ENCODE measurements at regions not wholly inside any gene's neighbourhood (a gene's known extent, or its start where the extent isn't known, plus 50 kb on each side); places are given as distances from the start of the nearest gene placed in this dataset.

GRCh38 chr6:166027761-166028160 lies 139.9 kb downstream of the TBXT start:
- Histone ChIP-seq H3K9me3 (ENCODE audit: low read length) (no peaks in the 10 kb centered on the region), H2AFZ (ENCODE audit: low read depth, low read length) (no peak overlapping the region), H3K4me3 (ENCODE audit: low read length) (no peak overlapping the region), H3F3A (ENCODE audit: insufficient read depth, low read length, poor library complexity, severe bottlenecking) (no peaks in the 10 kb centered on the region), H3K27ac (ENCODE audit: low read length) (no peak overlapping the region), H3K27me3 (ENCODE audit: insufficient read depth, low read depth, low read length) (no peaks in the 10 kb centered on the region), H4K20me1 (ENCODE audit: insufficient read depth) (no peaks in the 10 kb centered on the region), H3K9ac (ENCODE audit: low read length) (no peak overlapping the region), H3K79me2 (replicated peaks; ENCODE audit: insufficient read depth, low read length) (no peaks in the 10 kb centered on the region), H3K9me2 (ENCODE audit: insufficient read depth, low read length) (no peaks in the 10 kb centered on the region), H3K4me2 (ENCODE audit: low read length) (no peak overlapping the region), H3K36me3 (ENCODE audit: insufficient read depth, low read length) (no peaks in the 10 kb centered on the region)
- TF ChIP-seq RAD21 (conservative IDR thresholded peaks at IDR 0.05) = no peak
- no peak for TF ChIP-seq REST (IDR thresholded peaks at IDR 0.05; ENCODE audit: borderline replicate concordance)
- TF ChIP-seq CTCF (IDR thresholded peaks at IDR 0.05; ENCODE audit: poor library complexity, severe bottlenecking) = no peak
- no peak for TF ChIP-seq EZH2 (IDR thresholded peaks at IDR 0.05; ENCODE audit: borderline replicate concordance, insufficient read depth, low read length, poor library complexity, severe bottlenecking)
- no peak for TF ChIP-seq TAF1 (IDR thresholded peaks at IDR 0.05; ENCODE audit: low read depth)
- no peak for TF ChIP-seq EP300 (conservative IDR thresholded peaks at IDR 0.05; ENCODE audit: poor library complexity, severe bottlenecking)
- TF ChIP-seq POLR2AphosphoS5 (IDR thresholded peaks at IDR 0.05) = no peak
- TF ChIP-seq SMC3 (conservative IDR thresholded peaks at IDR 0.05; ENCODE audit: poor library complexity) = no peak
- no peak for TF ChIP-seq MXI1 (conservative IDR thresholded peaks at IDR 0.05; ENCODE audit: poor library complexity, severe bottlenecking)

GRCh38 chr6:166026586-166027126 lies 141.0 kb downstream of the TBXT start:
- TF ChIP-seq EZH2 (IDR thresholded peaks at IDR 0.05; ENCODE audit: borderline replicate concordance, insufficient read depth, low read length, poor library complexity, severe bottlenecking) = no peak
- no peak for TF ChIP-seq REST (IDR thresholded peaks at IDR 0.05; ENCODE audit: borderline replicate concordance)
- no peak for TF ChIP-seq SMC3 (conservative IDR thresholded peaks at IDR 0.05; ENCODE audit: poor library complexity)
- TF ChIP-seq CTCF (IDR thresholded peaks at IDR 0.05; ENCODE audit: poor library complexity, severe bottlenecking) = no peak
- no peak for TF ChIP-seq EP300 (conservative IDR thresholded peaks at IDR 0.05; ENCODE audit: poor library complexity, severe bottlenecking)
- TF ChIP-seq MXI1 (conservative IDR thresholded peaks at IDR 0.05; ENCODE audit: poor library complexity, severe bottlenecking) = no peak
- no peak for TF ChIP-seq POLR2AphosphoS5 (IDR thresholded peaks at IDR 0.05)
- TF ChIP-seq TAF1 (IDR thresholded peaks at IDR 0.05; ENCODE audit: low read depth) = no peak
- no peak for TF ChIP-seq RAD21 (conservative IDR thresholded peaks at IDR 0.05)
- no peak overlapping the region for H3K27ac ChIP-seq (ENCODE audit: low read length)
- H3K9ac ChIP-seq (ENCODE audit: low read length) = no peak overlapping the region
- no peaks in the 10 kb centered on the region for H3K9me2 ChIP-seq (ENCODE audit: insufficient read depth, low read length)
- no peaks in the 10 kb centered on the region for H4K20me1 ChIP-seq (ENCODE audit: insufficient read depth)
- H3K4me2 ChIP-seq (ENCODE audit: low read length) = no peak overlapping the region
- H3K27me3 ChIP-seq (ENCODE audit: insufficient read depth, low read depth, low read length) = no peaks in the 10 kb centered on the region
- H3K9me3 ChIP-seq (ENCODE audit: low read length) = no peaks in the 10 kb centered on the region
- no peak overlapping the region for H2AFZ ChIP-seq (ENCODE audit: low read depth, low read length)
- H3K79me2 ChIP-seq (replicated peaks; ENCODE audit: insufficient read depth, low read length) = no peaks in the 10 kb centered on the region
- no peak overlapping the region for H3K4me3 ChIP-seq (ENCODE audit: low read length)
- H3F3A ChIP-seq (ENCODE audit: insufficient read depth, low read length, poor library complexity, severe bottlenecking) = no peaks in the 10 kb centered on the region
- H3K36me3 ChIP-seq (ENCODE audit: insufficient read depth, low read length) = no peaks in the 10 kb centered on the region

Measured in neural cell (in vitro differentiated cells).